Neural progenitor cell (in vitro differentiated cells): ENCODE measurements at regions not wholly inside any gene's neighbourhood (a gene's known extent, or its start where the extent isn't known, plus 50 kb on each side); places are given as distances from the start of the nearest gene placed in this dataset.
"Not testable (repeated sequence)": the region's sequence is repeated elsewhere in the genome, so short reads cannot be mapped to it uniquely, and the experiment has no call there.

Source experiments
- DNase-seq: peaks from one replicate; pipeline ENCODE4 v3.0.0-alpha.2; 2016; ENCODE audit warnings: low spot score
- H2AFZ ChIP-seq: fragments of 200-600 bp; sonication (generic); replicated peaks from 2 replicates; pipeline ENCODE4 v1.6.1; 2016; ENCODE audit warnings: antibody characterized with exemption
- H3F3A ChIP-seq: fragments of 200-600 bp; sonication (generic); 2 replicates; pipeline ENCODE4 v1.6.1; 2016; ENCODE audit warnings: antibody characterized with exemption, low read depth
- H3K27ac ChIP-seq: fragments of 200-600 bp; sonication (generic); 2 replicates; pipeline ENCODE4 v1.5.1; 2016; ENCODE audit warnings: mild to moderate bottlenecking
- H3K27me3 ChIP-seq: fragments of 200-600 bp; sonication (generic); 2 replicates; pipeline ENCODE4 v1.6.1; 2016; ENCODE audit warnings: mild to moderate bottlenecking, moderate library complexity
- H3K36me3 ChIP-seq: fragments of 200-600 bp; sonication (generic); 2 replicates; pipeline ENCODE4 v1.5.1; 2016
- H3K4me1 ChIP-seq: fragments of 200-600 bp; sonication (generic); 2 replicates; pipeline ENCODE4 v1.6.1; 2016; ENCODE audit warnings: mixed run types
- H3K4me2 ChIP-seq: fragments of 200-600 bp; sonication (generic); 2 replicates; pipeline ENCODE4 v1.6.1; 2016
- H3K4me3 ChIP-seq: fragments of 200-600 bp; sonication (generic); 2 replicates; pipeline ENCODE4 v1.5.1; 2016
- H3K79me2 ChIP-seq: fragments of 200-600 bp; sonication (generic); 2 replicates; pipeline ENCODE4 v1.6.1; 2016; ENCODE audit warnings: low read depth
- H3K9ac ChIP-seq: fragments of 200-600 bp; sonication (generic); 2 replicates; pipeline ENCODE4 v1.6.1; 2016
- H3K9me3 ChIP-seq: fragments of 200-600 bp; sonication (generic); 2 replicates; pipeline ENCODE4 v1.5.1; 2016; ENCODE audit warnings: low read depth
- H4K20me1 ChIP-seq: fragments of 200-600 bp; sonication (generic); 2 replicates; pipeline ENCODE4 v1.6.1; 2016; ENCODE audit warnings: low read depth
- H3K27ac Mint-ChIP-seq: 3 replicates; pipeline ENCODE4 v1.8.0; 2021; ENCODE audit warnings: mixed read lengths
- H3K27me3 Mint-ChIP-seq: 2 replicates; pipeline ENCODE4 v1.8.0; 2022; ENCODE audit warnings: low read depth, mild to moderate bottlenecking, inconsistent platforms, moderate library complexity, mixed read lengths; ENCODE audit not compliant: insufficient read depth
- H3K36me3 Mint-ChIP-seq: 3 replicates; pipeline ENCODE4 v1.8.0; 2021; ENCODE audit warnings: mixed read lengths
- H3K4me1 Mint-ChIP-seq: 3 replicates; pipeline ENCODE4 v1.8.0; 2021; ENCODE audit warnings: mixed read lengths
- H3K4me3 Mint-ChIP-seq: 3 replicates; pipeline ENCODE4 v1.8.0; 2021; ENCODE audit warnings: mild to moderate bottlenecking, moderate library complexity, mixed read lengths
- H3K9me3 Mint-ChIP-seq: 3 replicates; pipeline ENCODE4 v1.8.0; 2020; ENCODE audit warnings: mixed read lengths
- EZH2 ChIP-seq: fragments of 200-600 bp; sonication (generic); IDR thresholded peaks from 2 replicates; pipeline ENCODE4 v1.6.1; 2017; ENCODE audit warnings: antibody characterized with exemption, mild to moderate bottlenecking, moderate library complexity
- EZH2phosphoT487 ChIP-seq: fragments of 200-600 bp; sonication (generic); IDR thresholded peaks from 2 replicates; pipeline ENCODE4 v1.6.1; 2017; ENCODE audit warnings: antibody characterized with exemption
- TF ChIP-seq, protein P1 (sequence below): fragments of 200-600 bp; sonication (generic); IDR thresholded peaks from 2 replicates; pipeline ENCODE4 v1.5.1; 2017; ENCODE audit warnings: antibody characterized with exemption, mild to moderate bottlenecking

GRCh38 chr21:17118638-17119384 is 394.0 kb upstream of the CXADR start:
- Histone ChIP-seq H4K20me1 (no peaks in the 10 kb centered on the region), H3K9ac (no peak overlapping the region), H3K36me3 (no peaks in the 10 kb centered on the region), H2AFZ (no peak overlapping the region), H3K27me3 (no peaks in the 10 kb centered on the region), H3F3A (no peaks in the 10 kb centered on the region), H3K9me3 (no peaks in the 10 kb centered on the region), H3K27ac (no peak overlapping the region), H3K4me1 (no peaks in the 10 kb centered on the region), H3K4me2 (no peak overlapping the region), H3K4me3 (no peak overlapping the region), H3K79me2 (no peaks in the 10 kb centered on the region)
- TF ChIP-seq EZH2phosphoT487 (no peak), EZH2 (no peak)
- TF ChIP-seq, protein P1, sequence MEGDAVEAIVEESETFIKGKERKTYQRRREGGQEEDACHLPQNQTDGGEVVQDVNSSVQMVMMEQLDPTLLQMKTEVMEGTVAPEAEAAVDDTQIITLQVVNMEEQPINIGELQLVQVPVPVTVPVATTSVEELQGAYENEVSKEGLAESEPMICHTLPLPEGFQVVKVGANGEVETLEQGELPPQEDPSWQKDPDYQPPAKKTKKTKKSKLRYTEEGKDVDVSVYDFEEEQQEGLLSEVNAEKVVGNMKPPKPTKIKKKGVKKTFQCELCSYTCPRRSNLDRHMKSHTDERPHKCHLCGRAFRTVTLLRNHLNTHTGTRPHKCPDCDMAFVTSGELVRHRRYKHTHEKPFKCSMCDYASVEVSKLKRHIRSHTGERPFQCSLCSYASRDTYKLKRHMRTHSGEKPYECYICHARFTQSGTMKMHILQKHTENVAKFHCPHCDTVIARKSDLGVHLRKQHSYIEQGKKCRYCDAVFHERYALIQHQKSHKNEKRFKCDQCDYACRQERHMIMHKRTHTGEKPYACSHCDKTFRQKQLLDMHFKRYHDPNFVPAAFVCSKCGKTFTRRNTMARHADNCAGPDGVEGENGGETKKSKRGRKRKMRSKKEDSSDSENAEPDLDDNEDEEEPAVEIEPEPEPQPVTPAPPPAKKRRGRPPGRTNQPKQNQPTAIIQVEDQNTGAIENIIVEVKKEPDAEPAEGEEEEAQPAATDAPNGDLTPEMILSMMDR: no peak
- Mint-ChIP-seq H3K4me1 (peaks cover 32% of the 10 kb centered on the region), H3K27ac (no peak overlapping the region), H3K36me3 (no peaks in the 10 kb centered on the region), H3K4me3 (no peak overlapping the region), H3K9me3 (peaks cover 7% of the 10 kb centered on the region), H3K27me3 (peaks cover 2% of the 10 kb centered on the region)
- DNase-seq: no peak

DNA sequence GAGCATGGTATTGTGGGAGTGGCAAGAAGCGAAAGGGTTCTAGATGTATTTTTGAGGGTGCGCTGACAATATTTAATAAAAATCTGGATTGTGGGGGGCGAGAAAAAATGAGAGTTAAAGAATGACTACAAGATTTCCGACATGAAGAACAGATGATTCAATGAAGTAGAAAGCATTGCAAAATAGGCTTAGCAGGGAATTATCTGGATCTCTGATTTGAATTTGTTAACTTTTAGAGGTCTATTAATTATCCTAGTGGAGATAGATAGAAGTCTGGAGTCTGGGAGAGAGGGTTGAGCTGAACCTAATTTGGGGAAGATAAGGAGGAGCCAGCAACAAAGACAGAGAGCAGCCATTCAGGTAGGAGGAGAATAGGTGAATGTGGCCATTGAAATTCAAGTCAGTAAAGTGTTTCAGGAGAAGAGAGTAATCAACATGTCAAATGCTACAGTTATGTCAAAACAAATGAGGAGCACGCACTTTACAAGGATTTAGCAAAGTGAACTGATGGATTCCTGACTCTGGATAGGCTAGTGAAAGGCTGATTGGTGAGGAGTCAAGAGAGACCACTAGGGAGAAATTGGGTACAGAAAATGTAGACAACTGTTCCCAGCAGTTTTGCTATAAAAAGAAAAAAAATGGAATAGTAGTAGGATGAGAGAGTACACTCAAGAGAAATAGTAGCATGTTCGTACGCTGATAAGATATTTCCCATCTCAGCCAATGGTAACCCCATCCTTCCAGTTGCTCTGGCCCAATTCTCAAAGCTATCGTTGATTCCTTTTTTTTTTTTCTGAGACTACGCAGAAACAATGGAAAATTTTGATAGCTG is 393.2 kb upstream of the CXADR start:
- H3K9me3 ChIP-seq: no peaks in the 10 kb centered on the region
- no peak for DNase-seq
- no peak overlapping the region for H2AFZ ChIP-seq
- H3F3A ChIP-seq: no peaks in the 10 kb centered on the region
- no peak overlapping the region for H3K4me2 ChIP-seq
- no peaks in the 10 kb centered on the region for H4K20me1 ChIP-seq
- no peaks in the 10 kb centered on the region for H3K27me3 ChIP-seq
- Mint-ChIP-seq H3K27ac (no peak overlapping the region), H3K36me3 (no peaks in the 10 kb centered on the region), H3K27me3 (peaks cover 2% of the 10 kb centered on the region), H3K4me1 (peaks cover 23% of the 10 kb centered on the region), H3K9me3 (peaks cover 7% of the 10 kb centered on the region), H3K4me3 (no peak overlapping the region)
- H3K9ac ChIP-seq: no peak overlapping the region
- no peak overlapping the region for H3K4me3 ChIP-seq
- H3K4me1 ChIP-seq: no peaks in the 10 kb centered on the region
- TF ChIP-seq, protein P1: no peak
- no peak for TF ChIP-seq EZH2phosphoT487
- TF ChIP-seq EZH2: no peak
- no peaks in the 10 kb centered on the region for H3K79me2 ChIP-seq
- no peaks in the 10 kb centered on the region for H3K36me3 ChIP-seq
- H3K27ac ChIP-seq: no peak overlapping the region

DNA sequence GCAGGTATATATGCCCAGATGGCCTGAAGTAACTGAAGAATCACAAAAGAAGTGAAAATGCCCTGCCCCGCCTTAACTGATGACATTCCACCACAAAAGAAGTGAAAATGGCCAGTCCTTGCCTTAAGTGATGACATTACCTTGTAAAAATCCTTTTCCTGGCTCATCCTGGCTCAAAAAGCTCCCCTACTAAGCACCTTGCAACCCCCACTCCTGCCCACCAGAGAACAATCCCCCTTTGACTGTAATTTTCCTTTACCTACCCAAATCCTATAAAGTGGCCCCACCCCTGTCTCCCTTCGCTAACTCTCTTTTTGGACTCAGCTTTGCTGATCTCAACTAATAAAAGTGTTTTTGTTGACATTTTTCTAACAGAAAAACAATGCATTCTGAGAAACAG is 385.4 kb upstream of the CXADR start:
- H3F3A ChIP-seq, H3K27me3 ChIP-seq, H3K27ac Mint-ChIP-seq, H3K79me2 ChIP-seq, H3K36me3 Mint-ChIP-seq, H4K20me1 ChIP-seq, H3K9me3 Mint-ChIP-seq, H3K4me3 ChIP-seq, H3K9me3 ChIP-seq, DNase-seq, H3K4me1 Mint-ChIP-seq, H3K4me1 ChIP-seq, H3K4me3 Mint-ChIP-seq, H3K27ac ChIP-seq, H3K36me3 ChIP-seq, H3K27me3 Mint-ChIP-seq, H3K4me2 ChIP-seq, H2AFZ ChIP-seq, H3K9ac ChIP-seq: not testable (repeated sequence)

DNA sequence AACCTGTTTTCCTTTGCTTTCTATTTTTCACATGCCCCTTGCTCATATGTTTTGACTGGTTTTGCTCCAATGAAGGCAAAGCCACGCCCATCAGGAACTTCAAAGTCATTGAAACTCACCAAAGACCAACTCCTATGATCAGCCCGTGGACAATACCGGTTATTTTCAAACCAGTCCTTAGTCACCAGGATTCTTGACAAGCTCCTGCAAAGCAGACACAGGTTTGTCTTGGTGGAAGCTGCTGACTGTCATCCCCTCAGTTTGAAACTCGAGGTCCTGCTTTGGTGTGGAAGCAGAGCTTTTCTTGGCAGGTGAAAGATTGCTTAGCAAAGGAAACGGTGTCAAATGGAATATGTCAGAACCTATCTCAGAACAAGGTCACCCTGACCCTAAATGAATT is 384.7 kb upstream of the CXADR start:
- Mint-ChIP-seq H3K36me3 (no peaks in the 10 kb centered on the region), H3K4me3 (no peak overlapping the region)

GRCh38 chr21:17139159-17139558 is 373.7 kb upstream of the CXADR start:
- H3K4me1 Mint-ChIP-seq, H3K27me3 ChIP-seq, H4K20me1 ChIP-seq, H3K4me3 ChIP-seq, DNase-seq, H3K4me1 ChIP-seq, H3K4me2 ChIP-seq, H3K9me3 Mint-ChIP-seq, H3K4me3 Mint-ChIP-seq, H3F3A ChIP-seq, H2AFZ ChIP-seq, H3K27ac Mint-ChIP-seq, H3K9ac ChIP-seq, H3K36me3 Mint-ChIP-seq, H3K36me3 ChIP-seq, H3K27me3 Mint-ChIP-seq, H3K79me2 ChIP-seq, H3K27ac ChIP-seq, H3K9me3 ChIP-seq: not testable (repeated sequence)

More for the DNA sequence above, 384.7 kb upstream of the CXADR start:
- Mint-ChIP-seq H3K4me1 (peaks cover 6% of the 10 kb centered on the region), H3K27me3 (no peaks in the 10 kb centered on the region), H3K9me3 (no peaks in the 10 kb centered on the region), H3K27ac (no peak overlapping the region)
- no peak overlapping the region for H3K9ac ChIP-seq
- H2AFZ ChIP-seq: no peak overlapping the region
- no peak overlapping the region for H3K4me3 ChIP-seq
- H3K27ac ChIP-seq: no peak overlapping the region
- no peaks in the 10 kb centered on the region for H3K79me2 ChIP-seq
- no peaks in the 10 kb centered on the region for H3K4me1 ChIP-seq
- H3K27me3 ChIP-seq: no peaks in the 10 kb centered on the region
- TF ChIP-seq EZH2 (no peak), EZH2phosphoT487 (no peak)
- TF ChIP-seq, protein P1: no peak
- no peak for DNase-seq
- no peaks in the 10 kb centered on the region for H3F3A ChIP-seq
- no peak overlapping the region for H3K4me2 ChIP-seq
- H4K20me1 ChIP-seq: no peaks in the 10 kb centered on the region
- no peaks in the 10 kb centered on the region for H3K9me3 ChIP-seq
- H3K36me3 ChIP-seq: no peaks in the 10 kb centered on the region
